CD4-positive, alpha-beta T cell treated with Interleukin-6 for 4 hours (primary cell): ENCODE measurements at regions not wholly inside any gene's neighbourhood (a gene's known extent, or its start where the extent isn't known, plus 50 kb on each side); places are given as distances from the start of the nearest gene placed in this dataset.

Experiments
- DNase-seq: peaks from one replicate; pipeline ENCODE4 v3.0.0-alpha.2; 2020; ENCODE audit warnings: mixed read lengths

DNA sequence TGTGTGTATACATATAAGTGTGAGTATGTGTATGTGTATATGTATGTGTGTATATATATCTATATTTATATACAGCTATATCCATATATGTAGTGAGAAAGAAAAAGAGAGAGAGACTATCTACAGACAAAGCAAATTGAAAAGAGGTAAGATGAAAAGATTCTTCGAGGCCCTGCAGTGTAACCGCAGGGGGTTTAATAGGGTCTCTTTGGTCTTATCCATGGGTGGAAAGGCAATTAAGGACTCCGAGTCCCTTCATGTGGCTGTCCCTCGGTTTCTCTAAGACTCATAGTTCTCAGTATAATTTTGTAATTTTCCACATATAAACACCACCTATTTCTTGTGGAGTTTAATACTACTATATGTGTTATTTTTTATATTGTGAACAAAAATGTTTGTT is 50.6 kb upstream of the JAZF1 start:
- no peak for DNase-seq

GRCh38 chr7:28236560-28236959 is 56.0 kb upstream of the JAZF1 start:
- DNase-seq: no peak

GRCh38 chr7:28237363-28237762 is 56.8 kb upstream of the JAZF1 start:
- no peak for DNase-seq

DNA sequence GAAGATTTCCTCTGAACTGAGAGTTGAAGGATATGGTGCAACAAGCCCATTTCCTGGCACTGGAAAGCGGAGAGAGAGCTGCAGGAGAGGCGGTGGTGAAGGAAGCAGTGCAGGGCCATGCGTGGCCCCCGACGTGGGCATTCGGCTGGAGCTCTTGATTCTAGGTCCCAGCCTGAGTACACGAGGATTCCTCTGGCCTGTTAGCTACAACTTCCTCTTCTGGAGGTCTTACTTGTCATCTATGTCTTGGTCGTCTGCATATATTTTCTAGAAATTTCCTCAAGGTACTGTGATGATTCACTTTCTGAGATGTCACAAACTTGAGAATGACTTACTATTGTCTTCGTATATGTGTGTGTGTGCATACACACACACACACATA is 59.2 kb upstream of the JAZF1 start:
- no peak for DNase-seq

DNA sequence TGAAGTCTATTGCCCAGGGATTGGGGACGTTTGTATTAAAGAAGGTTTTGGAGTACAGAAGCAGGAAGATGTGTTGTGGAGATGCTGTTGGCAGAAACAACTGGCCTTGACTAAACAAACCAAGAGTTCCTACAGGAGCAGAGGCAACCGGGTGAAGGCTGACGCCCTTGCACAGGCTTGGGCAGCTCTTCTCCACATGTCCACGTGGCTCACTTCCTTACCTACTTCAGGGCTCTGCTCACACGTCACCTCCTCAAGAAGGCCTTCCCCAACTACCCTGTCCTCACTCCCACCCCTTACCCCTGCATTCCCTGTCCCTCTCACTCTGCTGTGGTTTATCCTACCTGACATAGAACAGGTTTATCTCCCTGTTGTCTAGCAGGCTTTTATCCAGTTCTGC is 59.9 kb upstream of the JAZF1 start:
- no peak for DNase-seq

DNA sequence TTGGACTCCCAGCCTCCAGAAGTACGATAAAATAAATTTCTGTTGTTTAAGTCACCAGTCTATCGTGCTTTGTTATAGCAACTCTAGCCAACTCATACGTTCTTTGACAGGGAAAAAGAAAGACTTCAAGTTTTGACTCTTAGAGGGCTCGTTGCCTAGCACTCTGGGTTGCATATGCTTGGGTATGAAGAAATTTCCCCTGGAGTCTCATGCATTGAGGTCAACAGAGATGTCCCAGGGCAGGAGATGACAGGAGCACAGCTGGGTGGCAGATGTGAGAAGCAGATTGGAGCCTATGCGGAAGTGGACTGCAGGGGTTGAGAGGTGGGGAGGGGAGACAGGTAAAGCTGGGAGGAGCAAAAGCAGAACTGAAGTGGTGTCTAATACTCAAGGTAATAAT is 63.3 kb upstream of the JAZF1 start:
- DNase-seq: no peak

- DNase-seq: no peak
These were observed 64.7 kb upstream of the JAZF1 start for GRCh38 chr7:28245123-28245878.

GRCh38 chr7:28246921-28247461 is 66.4 kb upstream of the JAZF1 start:
- DNase-seq: no peak

GRCh38 chr7:28258240-28258639 is 77.6 kb upstream of the JAZF1 start:
- DNase-seq: no peak

- no peak for DNase-seq
These were observed 80.4 kb upstream of the JAZF1 start for GRCh38 chr7:28260969-28261368.

- DNase-seq: no peak
These were observed 83.2 kb upstream of the JAZF1 start for GRCh38 chr7:28263622-28264271.

GRCh38 chr7:28266402-28266801 is 85.8 kb upstream of the JAZF1 start:
- DNase-seq: no peak

DNA sequence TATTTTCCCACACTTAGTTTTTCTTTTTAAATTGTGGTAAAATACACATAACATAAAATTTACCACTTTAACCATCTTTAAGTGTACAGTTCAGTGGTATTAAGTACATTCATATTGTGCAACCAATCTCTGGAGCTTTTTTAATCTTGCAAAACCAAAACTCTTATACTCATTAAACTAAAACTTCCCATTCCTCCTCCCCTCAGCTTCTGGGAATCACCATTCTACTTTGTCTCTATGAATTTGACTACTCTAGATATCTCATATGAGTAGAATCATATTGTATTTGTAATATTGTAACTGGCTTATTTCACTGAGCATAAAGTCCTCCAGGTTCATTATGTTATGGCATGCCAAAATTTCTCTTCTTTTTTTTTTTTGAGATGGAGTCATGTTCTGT is 86.4 kb upstream of the JAZF1 start:
- DNase-seq: no peak

- DNase-seq: no peak
These were observed 89.2 kb upstream of the JAZF1 start for GRCh38 chr7:28269700-28270361.

- no peak for DNase-seq
These were observed 89.9 kb upstream of the JAZF1 start for GRCh38 chr7:28270536-28270935.

- DNase-seq: peak; percentile 50
These were observed 91.9 kb upstream of the JAZF1 start for GRCh38 chr7:28272461-28272877.

DNA sequence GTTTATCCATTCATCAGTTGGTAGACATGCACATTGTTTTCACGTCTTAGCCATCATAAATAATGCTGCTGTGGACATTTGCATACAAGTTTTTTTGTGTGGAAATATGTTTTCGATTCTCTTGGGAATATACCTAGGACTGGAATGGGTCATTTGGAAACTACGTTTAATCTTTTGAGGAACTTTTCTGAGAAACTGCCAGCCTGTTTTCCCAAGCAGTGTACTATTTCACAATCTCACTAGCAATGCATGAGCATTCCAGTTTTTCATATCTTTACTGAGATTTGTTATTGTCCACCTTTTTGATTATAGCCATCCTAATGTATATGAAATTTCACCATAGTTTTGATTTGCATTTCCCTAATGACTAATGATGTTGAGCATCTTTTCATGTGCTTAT is 95.7 kb upstream of the JAZF1 start:
- no peak for DNase-seq

DNA sequence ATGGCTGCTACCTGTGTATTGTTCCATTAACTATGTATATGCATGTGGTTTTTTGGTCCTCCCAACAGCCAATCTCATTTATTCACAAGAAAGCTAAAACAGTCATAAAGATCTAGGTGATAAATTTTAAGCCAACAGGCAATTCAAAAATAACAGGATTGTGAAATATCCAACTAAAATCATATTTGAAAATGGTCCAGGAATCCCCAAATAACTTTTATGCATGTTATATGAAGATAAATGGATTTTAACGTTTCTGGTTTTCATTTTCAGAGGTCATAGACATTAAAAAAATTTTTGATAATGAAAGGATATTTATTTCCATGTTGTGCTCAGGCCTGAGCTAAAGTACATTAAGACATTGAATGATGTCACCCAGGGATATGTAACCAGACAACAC is 96.8 kb upstream of the JAZF1 start:
- DNase-seq: no peak

GRCh38 chr7:28277958-28278357 is 97.4 kb upstream of the JAZF1 start:
- DNase-seq: no peak

GRCh38 chr7:28280516-28280915 is 99.9 kb upstream of the JAZF1 start:
- DNase-seq: no peak

GRCh38 chr7:28290496-28290895 is 109.9 kb upstream of the JAZF1 start:
- no peak for DNase-seq

GRCh38 chr7:28291559-28291958 is 111.0 kb upstream of the JAZF1 start:
- no peak for DNase-seq

- DNase-seq: no peak
These were observed 112.4 kb upstream of the JAZF1 start for GRCh38 chr7:28292834-28293526.

GRCh38 chr7:28293527-28293835 is 112.9 kb upstream of the JAZF1 start:
- no peak for DNase-seq
